ENCODE measurements at regions not wholly inside any gene's neighbourhood (a gene's known extent, or its start where the extent isn't known, plus 50 kb on each side); places are given as distances from the start of the nearest gene placed in this dataset.

- Histone ChIP-seq H4K91ac (ENCODE audit: insufficient read depth, low read depth, low read length) (peak overlapping the region; percentile 90), H3K23ac (ENCODE audit: low read depth, low read length) (peak overlapping the region; percentile 77), H3K4me2 (ENCODE audit: low read depth, low read length) (peak overlapping the region; percentile 42), H3K9me1 (ENCODE audit: insufficient read depth, low read length) (0 out of 2 replicates have a peak, but pooled peaks cover 3% of the 10 kb centered on the region), H2AK5ac (ENCODE audit: low read depth, low read length) (peak overlapping the region; percentile 64), H3K27ac (ENCODE audit: insufficient read depth, low read length) (peak overlapping the region; percentile 55), H3K9me3 (ENCODE audit: control insufficient read depth, insufficient read depth, low read length) (no peaks in the 10 kb centered on the region), H4K8ac (ENCODE audit: low read depth in 2 of 2, low read length in 2 of 2) (peak overlapping the region; percentile 42 to 92), H3K4me3 (ENCODE audit: insufficient read depth, low read depth, low read length) (no peak overlapping the region), H3K14ac (replicated peaks; ENCODE audit: low read depth, low read length) (peak overlapping the region; percentile 87), H2BK20ac (ENCODE audit: low read depth, low read length) (peak overlapping the region; percentile 94), H3K18ac (ENCODE audit: low read depth, low read length) (peak overlapping the region; percentile 80), H2AFZ (replicated peaks; ENCODE audit: low read length, poor library complexity) (peak overlapping the region; percentile 84), H3K27me3 (ENCODE audit: control insufficient read depth, insufficient read depth, low read length) (no peaks in the 10 kb centered on the region), H2BK120ac (ENCODE audit: low read depth, low read length) (peak overlapping the region; percentile 96), H2BK15ac (ENCODE audit: low read depth, low read length) (peak overlapping the region; percentile 66), H3K56ac (ENCODE audit: extremely low read depth, insufficient read depth, low read length) (peak overlapping the region; percentile 71), H3K36me3 (ENCODE audit: control insufficient read depth, insufficient read depth, low read length) (no peaks in the 10 kb centered on the region), H3K4ac (ENCODE audit: low read depth, low read length) (peak overlapping the region; percentile 89), H3K4me1 (ENCODE audit: control insufficient read depth, insufficient read depth, low read length) (peaks cover 10% of the 10 kb centered on the region), H4K5ac (ENCODE audit: low read depth, low read length) (peak overlapping the region; percentile 92), H4K20me1 (ENCODE audit: insufficient read depth, low read length) (no peaks in the 10 kb centered on the region), H3K9ac (ENCODE audit: low read depth, low read length) (peak overlapping the region; percentile 64; the same call in 1 of the 2 replicates), H2BK5ac (ENCODE audit: low read depth, low read length, poor library complexity, severe bottlenecking) (peak overlapping the region; percentile 79), H2AK9ac (replicated peaks; ENCODE audit: low read depth, low read length, poor library complexity) (peak overlapping the region; percentile 53), H3K79me1 (ENCODE audit: low read depth in 1 of 2, low read length in 2 of 2) (no peaks in the 10 kb centered on the region)
- TF ChIP-seq CHD1 (IDR thresholded peaks at IDR 0.05; ENCODE audit: low read depth, low read length) (no peak), RCOR1 (IDR thresholded peaks at IDR 0.05; ENCODE audit: insufficient replicate concordance, low read length) (peak; percentile 54), CEBPB (IDR thresholded peaks at IDR 0.05; ENCODE audit: low read depth, low read length) (0 out of 2 replicates have a peak, but pooled peaks have one; percentile 4)
- DNase-seq (peak; percentile 84), ATAC-seq (ENCODE audit: low read depth) (peak; percentile 81)
- no TSS peak for BruUV-seq (replicated peaks)
- intact Hi-C loops (cut with micrococcal nuclease) = loop anchor here (10.0 kb wide), 1 partner anchor 816 kb away; no protein-coding TSS in a partner anchor
- POLR2A ChIA-PET (ENCODE audit: unreplicated experiment) = interaction anchor here (1.1 kb wide), 1 partner anchor 10 kb away, joined by 3 read pairs; no protein-coding TSS in a partner anchor
- WGBS, 2 experiments (ENCODE audit: extremely low coverage in 2 of 2, insufficient read length in 1 of 2) = no CpG with 5 or more reads among the region's 3 CpGs
- in situ Hi-C loops (cut with MboI; ENCODE audit: low sequenced_read_pairs) = no loop called here
- dilution Hi-C loops (cut with HindIII; ENCODE audit: low sequenced_read_pairs, unreplicated experiment) = no loop called here
- CTCF ChIA-PET = interaction anchor here (0.6 kb wide), 1 partner anchor 22 kb away, joined by 3 read pairs; no protein-coding TSS in a partner anchor
Observed at GRCh38 chr13:106151056-106151699, 384.3 kb downstream of the EFNB2 start.

All from IMR-90 (cell line).